Smooth muscle cell (in vitro differentiated cells): ENCODE measurements at regions not wholly inside any gene's neighbourhood (a gene's known extent, or its start where the extent isn't known, plus 50 kb on each side); places are given as distances from the start of the nearest gene placed in this dataset.

Experiments
- DNase-seq: peaks from one replicate; lab custom pipeline; 2025; ENCODE audit not compliant: unreplicated experiment; lab: John Stamatoyannopoulos, UW
- H2AFZ ChIP-seq: fragments of 200-600 bp; sonication (generic); 2 replicates; pipeline ENCODE4 v1.6.0; 2016; ENCODE audit warnings: antibody characterized with exemption, low read depth, mild to moderate bottlenecking
- H3F3A ChIP-seq: fragments of 200-600 bp; sonication (generic); 2 replicates; pipeline ENCODE4 v1.6.0; 2017; ENCODE audit warnings: antibody characterized with exemption, low read depth
- H3K27ac ChIP-seq: fragments of 200-600 bp; sonication (generic); 2 replicates; pipeline ENCODE4 v1.5.1; 2016; ENCODE audit warnings: low read depth, mild to moderate bottlenecking
- H3K27me3 ChIP-seq: fragments of 200-600 bp; sonication (generic); 2 replicates; pipeline ENCODE4 v1.6.1; 2016; ENCODE audit warnings: low read depth, mild to moderate bottlenecking
- H3K36me3 ChIP-seq: fragments of 200-600 bp; sonication (generic); 2 replicates; pipeline ENCODE4 v1.5.1; 2016; ENCODE audit warnings: low read depth
- H3K4me1 ChIP-seq: fragments of 200-600 bp; sonication (generic); 2 replicates; pipeline ENCODE4 v1.5.1; 2016; ENCODE audit warnings: low read depth
- H3K4me2 ChIP-seq: fragments of 200-600 bp; sonication (generic); 2 replicates; pipeline ENCODE4 v1.6.0; 2016; ENCODE audit warnings: mild to moderate bottlenecking
- H3K4me3 ChIP-seq: fragments of 200-600 bp; sonication (generic); 2 replicates; pipeline ENCODE4 v1.5.1; 2016; ENCODE audit warnings: mild to moderate bottlenecking
- H3K79me2 ChIP-seq: fragments of 200-600 bp; sonication (generic); 2 replicates; pipeline ENCODE4 v1.6.0; 2016; ENCODE audit warnings: low read depth, mild to moderate bottlenecking
- H3K9ac ChIP-seq: fragments of 200-600 bp; sonication (generic); 2 replicates; pipeline ENCODE4 v1.6.0; 2016; ENCODE audit warnings: low read depth
- H3K9me3 ChIP-seq: fragments of 200-600 bp; sonication (generic); replicated peaks from 2 replicates; pipeline ENCODE4 v1.5.1; 2016; ENCODE audit warnings: low read depth
- H4K20me1 ChIP-seq: fragments of 200-600 bp; sonication (generic); 2 replicates; pipeline ENCODE4 v1.6.0; 2016; ENCODE audit warnings: low read depth
- WGBS: methylation state at CpG from one replicate; pipeline ENCODE4 v1.1.7; 2016; ENCODE audit warnings: low lambda C conversion rate; 5-methylcytosine and 5-hydroxymethylcytosine counted together
- TF ChIP-seq, protein P1 (sequence below): fragments of 200-600 bp; sonication (generic); IDR thresholded peaks from 2 replicates; pipeline ENCODE4 v1.5.1; 2017; ENCODE audit warnings: borderline replicate concordance, mild to moderate bottlenecking, antibody characterized with exemption; ENCODE audit not compliant: insufficient read depth, poor library complexity, severe bottlenecking

- no peaks in the 10 kb centered on the region for H3K9me3 ChIP-seq
- H3K4me3 ChIP-seq = no peak overlapping the region
- H4K20me1 ChIP-seq = no peaks in the 10 kb centered on the region
- peak overlapping the region; percentile 17 for H3K9ac ChIP-seq
- H3K27me3 ChIP-seq = no peaks in the 10 kb centered on the region
- H3K4me1 ChIP-seq = peaks cover 12% of the 10 kb centered on the region
- peak overlapping the region; percentile 41 for H3K4me2 ChIP-seq
- no peak overlapping the region for H2AFZ ChIP-seq
- no peaks in the 10 kb centered on the region for H3K79me2 ChIP-seq
- no peaks in the 10 kb centered on the region for H3K36me3 ChIP-seq
- H3K27ac ChIP-seq = peak overlapping the region; percentile 84
- H3F3A ChIP-seq = no peaks in the 10 kb centered on the region
- no peak for DNase-seq
- WGBS = 9% methylated on average over 8 of the region's 8 CpGs
- TF ChIP-seq, protein P1, sequence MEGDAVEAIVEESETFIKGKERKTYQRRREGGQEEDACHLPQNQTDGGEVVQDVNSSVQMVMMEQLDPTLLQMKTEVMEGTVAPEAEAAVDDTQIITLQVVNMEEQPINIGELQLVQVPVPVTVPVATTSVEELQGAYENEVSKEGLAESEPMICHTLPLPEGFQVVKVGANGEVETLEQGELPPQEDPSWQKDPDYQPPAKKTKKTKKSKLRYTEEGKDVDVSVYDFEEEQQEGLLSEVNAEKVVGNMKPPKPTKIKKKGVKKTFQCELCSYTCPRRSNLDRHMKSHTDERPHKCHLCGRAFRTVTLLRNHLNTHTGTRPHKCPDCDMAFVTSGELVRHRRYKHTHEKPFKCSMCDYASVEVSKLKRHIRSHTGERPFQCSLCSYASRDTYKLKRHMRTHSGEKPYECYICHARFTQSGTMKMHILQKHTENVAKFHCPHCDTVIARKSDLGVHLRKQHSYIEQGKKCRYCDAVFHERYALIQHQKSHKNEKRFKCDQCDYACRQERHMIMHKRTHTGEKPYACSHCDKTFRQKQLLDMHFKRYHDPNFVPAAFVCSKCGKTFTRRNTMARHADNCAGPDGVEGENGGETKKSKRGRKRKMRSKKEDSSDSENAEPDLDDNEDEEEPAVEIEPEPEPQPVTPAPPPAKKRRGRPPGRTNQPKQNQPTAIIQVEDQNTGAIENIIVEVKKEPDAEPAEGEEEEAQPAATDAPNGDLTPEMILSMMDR = no peak
These were observed 101.0 kb upstream of the DTNBP1 start for GRCh38 chr6:15763837-15764236.

GRCh38 chr6:15763364-15763763 is 100.5 kb upstream of the DTNBP1 start:
- no peak overlapping the region for H3K4me3 ChIP-seq
- peaks cover 12% of the 10 kb centered on the region for H3K4me1 ChIP-seq
- peak overlapping the region; percentile 84 for H3K27ac ChIP-seq
- H3F3A ChIP-seq = no peaks in the 10 kb centered on the region
- H3K36me3 ChIP-seq = no peaks in the 10 kb centered on the region
- no peak overlapping the region for H2AFZ ChIP-seq
- no peaks in the 10 kb centered on the region for H3K9me3 ChIP-seq
- no peaks in the 10 kb centered on the region for H4K20me1 ChIP-seq
- H3K79me2 ChIP-seq = no peaks in the 10 kb centered on the region
- H3K27me3 ChIP-seq = no peaks in the 10 kb centered on the region
- WGBS = 43% methylated on average over 3 of the region's 3 CpGs
- peak overlapping the region; percentile 41 for H3K4me2 ChIP-seq
- DNase-seq = no peak
- H3K9ac ChIP-seq = peak overlapping the region; percentile 17
- TF ChIP-seq, protein P1 = no peak

DNA sequence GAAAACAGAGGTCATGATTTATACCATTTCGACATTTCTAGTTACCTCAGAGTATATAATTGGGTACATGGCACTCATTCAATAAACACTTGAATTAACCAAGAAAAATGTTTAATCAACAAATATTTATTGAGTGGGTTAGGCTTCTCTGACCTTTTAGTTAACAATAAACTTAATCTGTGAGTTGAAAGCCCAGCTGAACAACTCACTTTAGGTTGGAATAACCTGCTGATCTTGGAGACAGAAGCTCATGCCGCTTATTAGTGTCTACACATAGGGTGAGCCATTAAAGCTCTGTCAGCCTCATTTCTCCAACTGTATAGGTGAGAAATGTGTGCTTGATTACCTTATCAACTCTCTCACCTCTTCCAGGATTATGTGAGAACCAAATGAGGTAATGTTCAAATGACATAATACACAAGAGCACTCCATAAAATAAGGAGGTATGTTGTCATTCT is 98.2 kb upstream of the DTNBP1 start:
- Histone ChIP-seq H3F3A (no peaks in the 10 kb centered on the region), H3K9ac (no peak overlapping the region), H4K20me1 (no peaks in the 10 kb centered on the region), H2AFZ (no peak overlapping the region), H3K9me3 (no peaks in the 10 kb centered on the region), H3K36me3 (no peaks in the 10 kb centered on the region), H3K79me2 (no peaks in the 10 kb centered on the region), H3K4me3 (no peak overlapping the region), H3K4me1 (peaks cover 12% of the 10 kb centered on the region), H3K4me2 (no peak overlapping the region), H3K27me3 (no peaks in the 10 kb centered on the region), H3K27ac (no peak overlapping the region)
- TF ChIP-seq, protein P1 = no peak
- WGBS = 95% methylated on average over 2 of the region's 2 CpGs
- no peak for DNase-seq

DNA sequence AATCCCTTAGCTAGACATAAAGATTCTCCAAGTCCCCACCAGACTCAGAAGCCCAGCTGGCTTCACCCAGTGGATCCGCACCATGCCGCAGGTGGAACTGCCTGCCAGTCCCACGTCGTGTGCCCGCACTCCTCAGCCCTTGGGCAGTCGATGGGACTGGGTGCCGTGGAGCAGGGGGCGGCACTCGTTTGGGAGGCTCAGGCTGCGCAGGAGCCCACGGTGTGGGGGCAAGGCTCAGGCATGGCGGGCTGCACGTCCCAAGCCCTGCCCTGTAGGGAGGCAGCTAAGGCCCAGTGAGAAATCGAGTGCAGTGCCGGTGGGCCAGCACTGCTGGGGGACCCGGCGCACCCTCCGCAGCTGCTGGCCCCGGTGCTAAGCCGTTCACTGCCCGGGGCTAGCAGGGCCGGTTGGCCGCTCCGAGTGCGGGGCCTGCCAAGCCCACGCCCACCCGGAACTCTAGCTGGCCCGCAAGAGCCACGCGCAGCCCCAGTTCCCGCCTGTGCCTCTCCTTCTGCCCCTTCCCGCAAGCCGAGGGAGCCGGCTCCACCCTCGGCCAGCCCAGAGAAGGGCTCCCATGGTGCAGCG is 95.9 kb upstream of the DTNBP1 start:
- Histone ChIP-seq H3K4me2 (no peak overlapping the region), H4K20me1 (no peaks in the 10 kb centered on the region), H3K9ac (no peak overlapping the region), H3K27ac (no peak overlapping the region), H3K27me3 (no peaks in the 10 kb centered on the region), H3K4me3 (no peak overlapping the region), H3K4me1 (peaks cover 4% of the 10 kb centered on the region), H3K79me2 (no peaks in the 10 kb centered on the region), H2AFZ (no peak overlapping the region), H3K9me3 (no peaks in the 10 kb centered on the region), H3K36me3 (no peaks in the 10 kb centered on the region), H3F3A (no peaks in the 10 kb centered on the region)
- TF ChIP-seq, protein P1 = no peak
- no peak for DNase-seq
- 97% methylated on average over 21 of the region's 36 CpGs for WGBS
